ENCODE measurements at regions not wholly inside any gene's neighbourhood (a gene's known extent, or its start where the extent isn't known, plus 50 kb on each side); places are given as distances from the start of the nearest gene placed in this dataset.
"Not testable (repeated sequence)": the region's sequence is repeated elsewhere in the genome, so short reads cannot be mapped to it uniquely, and the experiment has no call there.

GRCh38 chr15:31502541-31503229 is 176.1 kb downstream of the KLF13 start:
- POLR2A ChIA-PET = no interaction called here
- WGBS (ENCODE audit: insufficient coverage) = 79% methylated on average over 13 of the region's 13 CpGs
- peaks cover 0 to 4% (median 0%) of the 10 kb centered on the region in 4 experiments for H3K4me1 ChIP-seq (ENCODE audit: control extremely low read depth in 1 of 4, control insufficient read depth in 4 of 4, insufficient read depth in 4 of 4, low read length in 3 of 4)
- no peaks in the 10 kb centered on the region for H3K9me3 ChIP-seq (ENCODE audit: control extremely low read depth in 1 of 5, control insufficient read depth in 4 of 5, insufficient read depth in 2 of 5, low read depth in 1 of 5, low read length in 4 of 5)
- no peak overlapping the region for H3K4me3 ChIP-seq (ENCODE audit: control insufficient read depth in 1 of 7, extremely low read depth in 1 of 7, insufficient read depth in 4 of 7, low read depth in 2 of 7, low read length in 6 of 7)
- CTCF ChIA-PET = interaction anchor here (1.0 kb wide), 1 partner anchor 63 kb away, joined by 3 read pairs; no protein-coding TSS in a partner anchor
- no peak for DNase-seq
- peaks cover 0 to 51% (median 4%) of the 10 kb centered on the region in 5 experiments for H3K27me3 ChIP-seq (replicated peaks in 2 of 5; ENCODE audit: control insufficient read depth in 4 of 5, insufficient read depth in 5 of 5, low read length in 4 of 5)
- H3K36me3 ChIP-seq (ENCODE audit: control insufficient read depth in 4 of 4, insufficient read depth in 4 of 4, low read length in 3 of 4) = no peaks in the 10 kb centered on the region
- no peak overlapping the region for H3K27ac ChIP-seq (ENCODE audit: insufficient read depth in 1 of 2, low read depth in 1 of 2, low read length in 2 of 2, poor library complexity in 1 of 2, severe bottlenecking in 2 of 2)

- POLR2A ChIA-PET = no interaction called here
- H3K9me3 ChIP-seq (ENCODE audit: control extremely low read depth in 1 of 5, control insufficient read depth in 4 of 5, insufficient read depth in 2 of 5, low read depth in 1 of 5, low read length in 4 of 5) = no peaks in the 10 kb centered on the region
- WGBS (ENCODE audit: insufficient coverage) = 94% methylated on average over 6 of the region's 6 CpGs
- H3K36me3 ChIP-seq (ENCODE audit: control insufficient read depth in 4 of 4, insufficient read depth in 4 of 4, low read length in 3 of 4) = no peaks in the 10 kb centered on the region
- CTCF ChIA-PET = interaction anchor here (1.0 kb wide), 1 partner anchor 63 kb away, joined by 3 read pairs; no protein-coding TSS in a partner anchor
- peaks cover 0 to 4% (median 0%) of the 10 kb centered on the region in 4 experiments for H3K4me1 ChIP-seq (ENCODE audit: control extremely low read depth in 1 of 4, control insufficient read depth in 4 of 4, insufficient read depth in 4 of 4, low read length in 3 of 4)
- peaks cover 0 to 53% (median 4%) of the 10 kb centered on the region in 5 experiments for H3K27me3 ChIP-seq (replicated peaks in 2 of 5; ENCODE audit: control insufficient read depth in 4 of 5, insufficient read depth in 5 of 5, low read length in 4 of 5)
- no peak overlapping the region for H3K4me3 ChIP-seq (ENCODE audit: control insufficient read depth in 1 of 7, extremely low read depth in 1 of 7, insufficient read depth in 4 of 7, low read depth in 2 of 7, low read length in 6 of 7)
- no peak overlapping the region for H3K27ac ChIP-seq (ENCODE audit: insufficient read depth in 1 of 2, low read depth in 1 of 2, low read length in 2 of 2, poor library complexity in 1 of 2, severe bottlenecking in 2 of 2)
- no peak for DNase-seq
Observed at GRCh38 chr15:31503256-31503655, 176.6 kb downstream of the KLF13 start.

GRCh38 chr15:31503758-31504461 is 177.3 kb downstream of the KLF13 start:
- H3K27ac ChIP-seq (ENCODE audit: insufficient read depth in 1 of 2, low read depth in 1 of 2, low read length in 2 of 2, poor library complexity in 1 of 2, severe bottlenecking in 2 of 2) = no peak overlapping the region
- POLR2A ChIA-PET = no interaction called here
- WGBS (ENCODE audit: insufficient coverage) = 98% methylated on average over 16 of the region's 17 CpGs
- CTCF ChIA-PET = interaction anchor here (0.7 to 1.4 kb wide), 3 partner anchors 15 to 457 kb away, joined by 3 to 7 read pairs (median 3); no protein-coding TSS in a partner anchor
- no peaks in the 10 kb centered on the region for H3K9me3 ChIP-seq (ENCODE audit: control extremely low read depth in 1 of 5, control insufficient read depth in 4 of 5, insufficient read depth in 2 of 5, low read depth in 1 of 5, low read length in 4 of 5)
- H3K4me3 ChIP-seq (ENCODE audit: control insufficient read depth in 1 of 7, extremely low read depth in 1 of 7, insufficient read depth in 4 of 7, low read depth in 2 of 7, low read length in 6 of 7) = no peak overlapping the region
- DNase-seq = no peak
- H3K27me3 ChIP-seq (replicated peaks in 2 of 5; ENCODE audit: control insufficient read depth in 4 of 5, insufficient read depth in 5 of 5, low read length in 4 of 5) = peaks cover 0 to 53% (median 4%) of the 10 kb centered on the region in 5 experiments
- peaks cover 0 to 4% (median 0%) of the 10 kb centered on the region in 4 experiments for H3K4me1 ChIP-seq (ENCODE audit: control extremely low read depth in 1 of 4, control insufficient read depth in 4 of 4, insufficient read depth in 4 of 4, low read length in 3 of 4)
- no peaks in the 10 kb centered on the region for H3K36me3 ChIP-seq (ENCODE audit: control insufficient read depth in 4 of 4, insufficient read depth in 4 of 4, low read length in 3 of 4)

- H3K4me3 ChIP-seq (ENCODE audit: control insufficient read depth in 1 of 7, extremely low read depth in 1 of 7, insufficient read depth in 4 of 7, low read depth in 2 of 7, low read length in 6 of 7) = no peak overlapping the region
- CTCF ChIA-PET = interaction anchor here (0.7 to 1.4 kb wide), 2 partner anchors 16 to 456 kb away, joined by 3 to 7 read pairs; no protein-coding TSS in a partner anchor
- 94% methylated on average over 7 of the region's 7 CpGs for WGBS (ENCODE audit: insufficient coverage)
- DNase-seq = no peak
- POLR2A ChIA-PET = no interaction called here
- no peak overlapping the region for H3K27ac ChIP-seq (ENCODE audit: insufficient read depth in 1 of 2, low read depth in 1 of 2, low read length in 2 of 2, poor library complexity in 1 of 2, severe bottlenecking in 2 of 2)
- H3K27me3 ChIP-seq (replicated peaks in 2 of 5; ENCODE audit: control insufficient read depth in 4 of 5, insufficient read depth in 5 of 5, low read length in 4 of 5) = peaks cover 0 to 50% (median 4%) of the 10 kb centered on the region in 5 experiments
- no peaks in the 10 kb centered on the region for H3K9me3 ChIP-seq (ENCODE audit: control extremely low read depth in 1 of 5, control insufficient read depth in 4 of 5, insufficient read depth in 2 of 5, low read depth in 1 of 5, low read length in 4 of 5)
- peaks cover 0 to 4% (median 0%) of the 10 kb centered on the region in 4 experiments for H3K4me1 ChIP-seq (ENCODE audit: control extremely low read depth in 1 of 4, control insufficient read depth in 4 of 4, insufficient read depth in 4 of 4, low read length in 3 of 4)
- no peaks in the 10 kb centered on the region for H3K36me3 ChIP-seq (ENCODE audit: control insufficient read depth in 4 of 4, insufficient read depth in 4 of 4, low read length in 3 of 4)
Observed at GRCh38 chr15:31504462-31504839, 177.8 kb downstream of the KLF13 start.

GRCh38 chr15:31507573-31507972 is 180.9 kb downstream of the KLF13 start:
- H3K4me1 ChIP-seq (ENCODE audit: control extremely low read depth in 1 of 4, control insufficient read depth in 4 of 4, insufficient read depth in 4 of 4, low read length in 3 of 4); DNase-seq; H3K9me3 ChIP-seq (ENCODE audit: control extremely low read depth in 1 of 5, control insufficient read depth in 4 of 5, insufficient read depth in 2 of 5, low read depth in 1 of 5, low read length in 4 of 5); H3K27ac ChIP-seq (ENCODE audit: insufficient read depth in 1 of 2, low read depth in 1 of 2, low read length in 2 of 2, poor library complexity in 1 of 2, severe bottlenecking in 2 of 2); H3K36me3 ChIP-seq (ENCODE audit: control insufficient read depth in 4 of 4, insufficient read depth in 4 of 4, low read length in 3 of 4); POLR2A ChIA-PET; CTCF ChIA-PET; H3K4me3 ChIP-seq (ENCODE audit: control insufficient read depth in 1 of 7, extremely low read depth in 1 of 7, insufficient read depth in 4 of 7, low read depth in 2 of 7, low read length in 6 of 7): not testable (repeated sequence)
- WGBS (ENCODE audit: insufficient coverage) = 52% methylated on average over 4 of the region's 5 CpGs
- H3K27me3 ChIP-seq (replicated peaks in 2 of 5; ENCODE audit: control insufficient read depth in 4 of 5, insufficient read depth in 5 of 5, low read length in 4 of 5) = peaks cover 0 to 29% (median 4%) of the 10 kb centered on the region in 5 experiments

- Histone ChIP-seq H3K27ac (ENCODE audit: insufficient read depth in 1 of 2, low read depth in 1 of 2, low read length in 2 of 2, poor library complexity in 1 of 2, severe bottlenecking in 2 of 2) (no peak overlapping the region), H3K36me3 (ENCODE audit: control insufficient read depth in 4 of 4, insufficient read depth in 4 of 4, low read length in 3 of 4) (no peaks in the 10 kb centered on the region), H3K4me3 (ENCODE audit: control insufficient read depth in 1 of 7, extremely low read depth in 1 of 7, insufficient read depth in 4 of 7, low read depth in 2 of 7, low read length in 6 of 7) (no peak overlapping the region), H3K27me3 (replicated peaks in 2 of 5; ENCODE audit: control insufficient read depth in 4 of 5, insufficient read depth in 5 of 5, low read length in 4 of 5) (peaks cover 0 to 28% (median 7%) of the 10 kb centered on the region in 5 experiments), H3K9me3 (ENCODE audit: control extremely low read depth in 1 of 5, control insufficient read depth in 4 of 5, insufficient read depth in 2 of 5, low read depth in 1 of 5, low read length in 4 of 5) (no peaks in the 10 kb centered on the region), H3K4me1 (ENCODE audit: control extremely low read depth in 1 of 4, control insufficient read depth in 4 of 4, insufficient read depth in 4 of 4, low read length in 3 of 4) (no peaks in the 10 kb centered on the region)
- POLR2A ChIA-PET = no interaction called here
- CTCF ChIA-PET = no interaction called here
- DNase-seq = no peak
- WGBS (ENCODE audit: insufficient coverage) = 93% methylated on average over 4 of the region's 10 CpGs
Observed at GRCh38 chr15:31508656-31509055, 182.0 kb downstream of the KLF13 start.

- Histone ChIP-seq H3K4me1 (ENCODE audit: control extremely low read depth in 1 of 4, control insufficient read depth in 4 of 4, insufficient read depth in 4 of 4, low read length in 3 of 4) (no peaks in the 10 kb centered on the region), H3K27me3 (replicated peaks in 2 of 5; ENCODE audit: control insufficient read depth in 4 of 5, insufficient read depth in 5 of 5, low read length in 4 of 5) (peaks cover 0 to 23% (median 5%) of the 10 kb centered on the region in 5 experiments), H3K36me3 (ENCODE audit: control insufficient read depth in 4 of 4, insufficient read depth in 4 of 4, low read length in 3 of 4) (no peaks in the 10 kb centered on the region), H3K9me3 (ENCODE audit: control extremely low read depth in 1 of 5, control insufficient read depth in 4 of 5, insufficient read depth in 2 of 5, low read depth in 1 of 5, low read length in 4 of 5) (no peaks in the 10 kb centered on the region), H3K27ac (ENCODE audit: insufficient read depth in 1 of 2, low read depth in 1 of 2, low read length in 2 of 2, poor library complexity in 1 of 2, severe bottlenecking in 2 of 2) (no peak overlapping the region), H3K4me3 (ENCODE audit: control insufficient read depth in 1 of 7, extremely low read depth in 1 of 7, insufficient read depth in 4 of 7, low read depth in 2 of 7, low read length in 6 of 7) (no peak overlapping the region)
- DNase-seq = no peak
- 70% methylated on average over 2 of the region's 11 CpGs for whole genome bisulfite sequencing (ENCODE audit: insufficient coverage)
- CTCF ChIA-PET = no interaction called here
- POLR2A ChIA-PET = no interaction called here
Observed at GRCh38 chr15:31510057-31510456, 183.4 kb downstream of the KLF13 start.
